CD4-positive, CD25-positive, alpha-beta regulatory T cell (primary cell): ENCODE measurements at regions not wholly inside any gene's neighbourhood (a gene's known extent, or its start where the extent isn't known, plus 50 kb on each side); places are given as distances from the start of the nearest gene placed in this dataset.

Source experiments
- ATAC-seq, 2 donors: fragments of 150-1000 bp; cut with Tn5 transposase; one replicate each; pipeline ENCODE4 v1.10.0; 2021; ENCODE audit warnings: low read depth in 2 of 2, moderate number of reproducible peaks in 2 of 2, moderate library complexity in 1 of 2
- DNase-seq, 3 donors: peaks; one replicate each; pipeline versions ENCODE4 v3.0.0 to v3.0.0-alpha.2; 2012 to 2022; ENCODE audit warnings: mixed read lengths in 1 of 3
- H3K27ac ChIP-seq: one replicate; pipeline ENCODE4 v1.7.0; 2013; ENCODE audit warnings: mild to moderate bottlenecking, low read length; ENCODE audit not compliant: insufficient read depth, poor library complexity, severe bottlenecking
- H3K27me3 ChIP-seq: one replicate; pipeline ENCODE4 v1.7.0; 2013; ENCODE audit warnings: low read length; ENCODE audit not compliant: control insufficient read depth, insufficient read depth
- H3K36me3 ChIP-seq: one replicate; pipeline ENCODE4 v1.7.0; 2013; ENCODE audit warnings: mild to moderate bottlenecking, low read length, moderate library complexity; ENCODE audit not compliant: control insufficient read depth, insufficient read depth
- H3K4me1 ChIP-seq: 2 replicates; pipeline ENCODE4 v1.7.0; 2013; ENCODE audit warnings: mild to moderate bottlenecking, low read length; ENCODE audit not compliant: insufficient read depth, control insufficient read depth, poor library complexity, severe bottlenecking
- H3K4me3 ChIP-seq: one replicate; pipeline ENCODE4 v1.7.0; 2013; ENCODE audit warnings: low read depth, mild to moderate bottlenecking, low read length, moderate library complexity
- H3K9me3 ChIP-seq, 2 experiments: 1 replicate in 1 of 2; 2 replicates in 1 of 2; pipeline ENCODE4 v1.7.0; 2013; ENCODE audit warnings: low read length in 2 of 2, mild to moderate bottlenecking in 1 of 2, moderate library complexity in 1 of 2; ENCODE audit not compliant: control insufficient read depth in 2 of 2
- H3K27ac Mint-ChIP-seq, 3 donors: one replicate each; pipeline ENCODE4 v1.8.0; 2020 to 2022; ENCODE audit warnings: mild to moderate bottlenecking in 3 of 3, mixed read lengths in 3 of 3, moderate library complexity in 2 of 3
- H3K27me3 Mint-ChIP-seq: one replicate; pipeline ENCODE4 v1.8.0; 2022; ENCODE audit warnings: mild to moderate bottlenecking, mixed read lengths
- H3K36me3 Mint-ChIP-seq: one replicate; pipeline ENCODE4 v1.8.0; 2020; ENCODE audit warnings: mixed read lengths
- H3K4me1 Mint-ChIP-seq, 4 donors: one replicate each; pipeline ENCODE4 v1.8.0; 2020 to 2022; ENCODE audit warnings: mixed read lengths in 4 of 4, mild to moderate bottlenecking in 1 of 4
- H3K4me3 Mint-ChIP-seq, 4 donors: one replicate each; pipeline ENCODE4 v1.8.0; 2020 to 2022; ENCODE audit warnings: mild to moderate bottlenecking in 4 of 4, mixed read lengths in 4 of 4, moderate library complexity in 3 of 4
- H3K9me3 Mint-ChIP-seq, 7 donors: one replicate each; pipeline ENCODE4 v1.8.0; 2020 to 2022; ENCODE audit warnings: mixed read lengths in 7 of 7, mild to moderate bottlenecking in 3 of 7, moderate library complexity in 2 of 7

DNA sequence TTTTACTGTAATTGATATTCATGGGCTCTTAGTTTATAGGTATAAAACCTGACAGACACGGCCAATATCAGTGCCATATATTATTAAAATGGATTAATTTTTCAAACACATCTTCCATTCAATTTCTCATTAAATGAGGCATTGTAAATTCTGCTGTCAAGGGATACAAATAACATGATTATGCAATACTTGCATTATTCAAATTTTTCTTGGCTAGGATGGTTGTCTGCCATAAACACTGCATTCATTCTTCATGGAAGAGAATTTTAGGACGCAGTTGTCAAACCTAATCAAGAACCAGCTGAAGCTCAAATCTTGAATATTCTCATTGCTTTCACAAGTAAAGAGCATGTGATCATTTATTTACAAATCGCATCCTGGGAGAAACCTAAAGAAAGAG is 255.6 kb downstream of the RDH14 start:
- no peak overlapping the region for H3K4me3 ChIP-seq
- ATAC-seq, result no peak
- peaks cover 0 to 6% (median 1%) of the 10 kb centered on the region in 7 donors for H3K9me3 Mint-ChIP-seq

DNA sequence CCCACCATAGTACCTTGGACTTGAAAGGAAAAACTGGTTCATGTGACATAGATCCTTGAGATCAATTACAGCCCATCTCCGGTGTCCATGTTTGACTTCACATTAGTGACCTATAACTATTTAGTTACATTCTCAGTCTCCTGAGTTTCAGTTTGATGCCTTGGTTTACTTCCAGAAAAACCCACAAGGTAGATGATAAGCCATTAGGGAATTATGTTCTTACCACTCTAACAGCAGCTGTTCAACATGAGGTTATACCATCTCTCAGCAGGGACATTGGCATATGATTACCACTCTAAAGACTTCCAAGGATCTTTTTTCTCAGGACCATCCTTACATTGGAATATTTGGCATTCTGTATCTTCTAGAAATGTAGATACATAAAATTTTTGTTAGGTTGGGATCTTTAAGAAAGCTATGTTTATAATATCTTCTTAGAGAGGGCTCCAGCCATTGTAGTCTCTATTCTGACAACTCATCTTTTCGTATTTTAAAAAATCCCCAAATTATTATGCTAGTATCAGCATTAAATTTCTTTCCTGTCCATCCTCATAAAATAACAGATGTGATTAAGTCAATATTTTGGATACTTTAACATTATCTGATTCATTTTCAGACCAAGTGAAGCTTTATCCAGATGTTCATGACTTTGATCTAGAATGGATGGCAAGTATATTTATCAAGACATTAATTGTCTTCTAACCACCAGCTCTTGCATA is 258.9 kb downstream of the RDH14 start:
- DNase-seq, result no peak
- H3K4me1 ChIP-seq, result no peaks in the 10 kb centered on the region
- Mint-ChIP-seq H3K9me3 (peaks cover 0 to 5% (median 0%) of the 10 kb centered on the region in 7 donors), H3K4me3 (no peak overlapping the region), H3K27me3 (no peaks in the 10 kb centered on the region), H3K4me1 (no peaks in the 10 kb centered on the region), H3K36me3 (no peaks in the 10 kb centered on the region), H3K27ac (no peak overlapping the region)
- no peaks in the 10 kb centered on the region for H3K36me3 ChIP-seq
- ATAC-seq, result no peak
- H3K9me3 ChIP-seq, result no peaks in the 10 kb centered on the region
- H3K4me3 ChIP-seq, result no peak overlapping the region
- no peak overlapping the region for H3K27ac ChIP-seq
- no peaks in the 10 kb centered on the region for H3K27me3 ChIP-seq

More for the DNA sequence above, 255.6 kb downstream of the RDH14 start:
- H3K4me1 ChIP-seq, result no peaks in the 10 kb centered on the region
- no peaks in the 10 kb centered on the region for H3K27me3 ChIP-seq
- Mint-ChIP-seq H3K4me1 (no peaks in the 10 kb centered on the region), H3K27ac (no peak overlapping the region), H3K4me3 (no peak overlapping the region), H3K36me3 (no peaks in the 10 kb centered on the region), H3K27me3 (no peaks in the 10 kb centered on the region)
- DNase-seq, result no peak
- no peaks in the 10 kb centered on the region for H3K9me3 ChIP-seq
- H3K36me3 ChIP-seq, result no peaks in the 10 kb centered on the region
- no peak overlapping the region for H3K27ac ChIP-seq

DNA sequence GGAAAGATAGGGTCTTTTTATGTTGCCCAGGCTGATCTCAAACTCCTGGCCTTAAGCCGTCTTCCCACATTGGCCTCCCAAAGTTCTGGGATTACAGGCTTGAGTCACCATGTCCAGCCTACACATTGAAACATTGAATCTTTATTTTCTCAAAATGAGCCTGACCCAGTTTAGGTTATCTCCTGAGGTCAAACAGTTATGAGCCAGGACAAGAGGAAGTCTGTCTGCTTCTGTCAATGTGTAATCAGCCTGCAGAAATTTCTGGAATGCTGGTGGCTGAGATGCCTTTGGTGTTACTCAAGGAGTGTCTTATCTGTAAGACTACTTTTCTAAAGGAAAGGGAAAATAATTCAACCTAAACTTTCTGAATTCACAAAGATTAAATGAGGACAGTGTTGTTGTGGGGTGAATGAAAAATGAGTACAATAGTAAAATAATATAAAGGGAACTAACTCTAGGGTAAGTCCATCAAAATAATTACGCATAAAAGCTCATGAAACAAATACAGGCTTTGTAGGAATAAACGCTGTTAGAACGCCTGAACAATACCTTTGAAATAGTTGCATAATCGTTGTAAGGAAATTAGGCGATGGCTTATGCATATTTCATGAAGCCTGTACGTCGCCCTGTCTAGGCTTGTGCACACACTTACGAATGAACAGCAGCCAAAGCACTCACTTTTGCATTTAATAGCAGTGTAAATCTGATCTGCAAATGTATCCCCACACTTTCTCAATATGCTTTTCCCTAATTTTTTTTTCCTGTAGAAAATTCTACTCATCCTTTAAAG is 260.8 kb downstream of the RDH14 start:
- no peak for ATAC-seq
- Mint-ChIP-seq H3K27ac (no peak overlapping the region), H3K4me3 (no peak overlapping the region)

DNA sequence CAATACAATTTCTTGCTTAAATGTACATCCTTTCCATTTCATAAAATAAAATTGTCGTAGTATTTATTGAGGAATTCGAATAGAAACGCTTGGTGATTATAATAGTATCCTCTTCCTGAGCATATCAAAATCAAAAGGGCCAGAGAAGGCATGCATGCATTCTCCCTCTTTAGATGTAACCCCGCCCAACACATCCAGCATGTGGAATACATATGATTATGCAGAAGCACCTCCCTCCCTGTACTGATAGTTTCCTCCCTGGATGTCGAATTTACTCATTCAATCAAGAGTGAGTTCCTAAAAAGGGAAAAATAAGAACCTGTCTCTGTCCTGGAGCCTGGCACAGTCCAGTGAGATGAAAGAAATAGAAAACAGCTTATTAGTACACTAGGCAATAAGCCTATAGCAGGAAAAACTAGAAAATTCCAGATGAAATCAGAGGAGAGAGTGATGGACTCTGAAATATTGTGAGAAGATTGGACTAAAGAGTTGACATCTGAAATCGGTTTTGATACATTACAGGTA is 262.9 kb downstream of the RDH14 start:
- no peaks in the 10 kb centered on the region for H3K9me3 ChIP-seq
- Mint-ChIP-seq H3K27me3 (no peaks in the 10 kb centered on the region), H3K36me3 (no peaks in the 10 kb centered on the region), H3K27ac (no peak overlapping the region), H3K9me3 (peaks cover 0 to 4% (median 0%) of the 10 kb centered on the region in 7 donors), H3K4me3 (no peak overlapping the region), H3K4me1 (no peaks in the 10 kb centered on the region)
- ATAC-seq (no peak), DNase-seq (no peak)
- H3K4me1 ChIP-seq, result no peaks in the 10 kb centered on the region
- no peak overlapping the region for H3K4me3 ChIP-seq
- no peaks in the 10 kb centered on the region for H3K36me3 ChIP-seq
- no peak overlapping the region for H3K27ac ChIP-seq
- H3K27me3 ChIP-seq, result no peaks in the 10 kb centered on the region

More for the DNA sequence above, 260.8 kb downstream of the RDH14 start:
- no peak for DNase-seq
- H3K4me1 ChIP-seq, result no peaks in the 10 kb centered on the region
- no peaks in the 10 kb centered on the region for H3K36me3 ChIP-seq
- H3K9me3 ChIP-seq, result no peaks in the 10 kb centered on the region
- H3K27ac ChIP-seq, result no peak overlapping the region
- no peaks in the 10 kb centered on the region for H3K27me3 Mint-ChIP-seq
- no peaks in the 10 kb centered on the region for H3K27me3 ChIP-seq
- no peaks in the 10 kb centered on the region for H3K36me3 Mint-ChIP-seq
- no peaks in the 10 kb centered on the region for H3K4me1 Mint-ChIP-seq
- no peak overlapping the region for H3K4me3 ChIP-seq
- peaks cover 0 to 4% (median 0%) of the 10 kb centered on the region in 7 donors for H3K9me3 Mint-ChIP-seq

DNA sequence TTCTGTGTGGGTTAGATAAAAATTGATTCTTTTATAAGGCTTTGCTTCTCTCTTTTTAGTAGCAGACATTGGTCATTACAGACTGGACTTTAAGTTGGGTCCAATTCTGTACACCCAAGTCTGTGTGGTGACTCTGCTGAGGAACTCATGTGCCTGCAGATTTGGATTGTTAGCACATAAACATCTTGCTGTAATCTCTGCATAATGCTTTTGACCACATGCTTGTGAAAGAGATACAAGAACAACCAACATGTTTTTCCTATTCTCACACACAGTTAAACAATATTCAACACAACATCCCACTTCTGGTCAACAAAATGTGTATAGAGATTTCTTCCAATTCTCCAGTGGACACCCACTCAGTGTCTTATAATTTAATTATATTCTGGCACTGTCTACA is 270.1 kb downstream of the RDH14 start:
- no peaks in the 10 kb centered on the region for H3K4me1 ChIP-seq

DNA sequence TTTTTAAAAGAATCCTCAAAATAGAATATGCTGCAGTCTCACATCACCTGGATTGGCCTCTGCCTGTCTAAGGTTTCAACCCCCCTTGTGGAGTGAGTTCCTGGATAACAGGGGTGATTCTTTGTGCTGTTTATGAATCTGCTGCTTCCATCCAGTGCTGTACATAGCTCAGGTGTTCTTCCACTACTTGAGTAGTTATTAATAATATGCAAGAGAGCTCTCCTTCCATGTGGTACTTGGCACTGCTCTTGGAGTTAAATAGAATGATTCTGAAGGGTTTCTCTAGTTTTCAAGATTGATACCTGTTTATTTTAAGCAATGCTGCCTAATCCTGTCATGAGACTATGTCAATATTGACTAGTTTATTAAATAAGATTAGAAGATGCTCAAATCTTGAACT is 273.6 kb downstream of the RDH14 start:
- Mint-ChIP-seq H3K9me3 (peaks cover 0 to 9% (median 1%) of the 10 kb centered on the region in 7 donors), H3K27me3 (no peaks in the 10 kb centered on the region), H3K4me3 (no peak overlapping the region), H3K27ac (no peak overlapping the region), H3K4me1 (no peaks in the 10 kb centered on the region), H3K36me3 (no peaks in the 10 kb centered on the region)
- H3K9me3 ChIP-seq, result no peaks in the 10 kb centered on the region
- no peak for DNase-seq
- no peaks in the 10 kb centered on the region for H3K27me3 ChIP-seq
- ATAC-seq, result no peak
- H3K36me3 ChIP-seq, result no peaks in the 10 kb centered on the region
- no peak overlapping the region for H3K27ac ChIP-seq
- H3K4me1 ChIP-seq, result no peaks in the 10 kb centered on the region
- H3K4me3 ChIP-seq, result no peak overlapping the region

More for the DNA sequence above, 270.1 kb downstream of the RDH14 start:
- Histone ChIP-seq H3K36me3 (no peaks in the 10 kb centered on the region), H3K9me3 (no peaks in the 10 kb centered on the region), H3K27ac (no peak overlapping the region), H3K27me3 (no peaks in the 10 kb centered on the region), H3K4me3 (no peak overlapping the region)
- Mint-ChIP-seq H3K4me1 (no peaks in the 10 kb centered on the region), H3K27me3 (no peaks in the 10 kb centered on the region), H3K36me3 (no peaks in the 10 kb centered on the region), H3K27ac (no peak overlapping the region), H3K9me3 (peaks cover 0 to 5% (median 0%) of the 10 kb centered on the region in 7 donors), H3K4me3 (no peak overlapping the region)
- no peak for ATAC-seq
- DNase-seq, result no peak

DNA sequence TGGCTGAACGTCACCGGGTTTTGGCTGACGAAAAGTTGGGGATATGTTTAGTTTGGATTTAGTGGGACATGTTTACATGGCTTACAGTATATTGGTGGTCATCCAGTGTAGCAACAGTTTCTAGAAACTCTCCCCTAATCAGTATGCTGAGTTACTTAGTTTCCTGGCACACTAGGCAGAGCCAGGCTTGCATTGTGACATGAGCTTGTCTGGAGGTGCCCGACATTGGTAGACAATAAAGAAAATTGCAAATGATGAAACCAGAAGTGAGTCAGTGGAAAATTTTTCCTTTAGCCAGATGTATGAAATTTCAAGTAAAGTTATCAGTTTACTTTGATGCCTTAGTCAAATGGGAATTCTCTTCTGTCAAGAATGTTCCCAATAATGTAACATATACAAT is 276.1 kb downstream of the RDH14 start:
- peaks cover 0 to 9% (median 1%) of the 10 kb centered on the region in 7 donors for H3K9me3 Mint-ChIP-seq
- H3K4me3 ChIP-seq, result no peak overlapping the region
- ATAC-seq (no peak), DNase-seq (no peak)
- H3K27ac Mint-ChIP-seq, result no peak overlapping the region
- H3K27me3 ChIP-seq, result no peaks in the 10 kb centered on the region
- H3K9me3 ChIP-seq, result no peaks in the 10 kb centered on the region
- no peaks in the 10 kb centered on the region for H3K4me1 ChIP-seq
- no peak overlapping the region for H3K27ac ChIP-seq
- H3K4me1 Mint-ChIP-seq, result no peaks in the 10 kb centered on the region
- H3K4me3 Mint-ChIP-seq, result no peak overlapping the region
- H3K27me3 Mint-ChIP-seq, result no peaks in the 10 kb centered on the region
- no peaks in the 10 kb centered on the region for H3K36me3 Mint-ChIP-seq
- H3K36me3 ChIP-seq, result no peaks in the 10 kb centered on the region
